A172 (cell line): ENCODE measurements at regions not wholly inside any gene's neighbourhood (a gene's known extent, or its start where the extent isn't known, plus 50 kb on each side); places are given as distances from the start of the nearest gene placed in this dataset.
A peak's percentile ranks its signal among the peaks of the same experiment; 100 is the strongest.
"Not testable (repeated sequence)": the region's sequence is repeated elsewhere in the genome, so short reads cannot be mapped to it uniquely, and the experiment has no call there.

Source experiments
- DNase-seq: peaks from one replicate; pipeline ENCODE4 v3.0.0-alpha.2; 2015; ENCODE audit warnings: low spot score

GRCh38 chr13:50483416-50483815 lies 360.1 kb downstream of the DLEU7 start:
- no peak for DNase-seq

- no peak for DNase-seq
These were observed 358.9 kb downstream of the DLEU7 start for GRCh38 chr13:50484472-50485113.

DNA sequence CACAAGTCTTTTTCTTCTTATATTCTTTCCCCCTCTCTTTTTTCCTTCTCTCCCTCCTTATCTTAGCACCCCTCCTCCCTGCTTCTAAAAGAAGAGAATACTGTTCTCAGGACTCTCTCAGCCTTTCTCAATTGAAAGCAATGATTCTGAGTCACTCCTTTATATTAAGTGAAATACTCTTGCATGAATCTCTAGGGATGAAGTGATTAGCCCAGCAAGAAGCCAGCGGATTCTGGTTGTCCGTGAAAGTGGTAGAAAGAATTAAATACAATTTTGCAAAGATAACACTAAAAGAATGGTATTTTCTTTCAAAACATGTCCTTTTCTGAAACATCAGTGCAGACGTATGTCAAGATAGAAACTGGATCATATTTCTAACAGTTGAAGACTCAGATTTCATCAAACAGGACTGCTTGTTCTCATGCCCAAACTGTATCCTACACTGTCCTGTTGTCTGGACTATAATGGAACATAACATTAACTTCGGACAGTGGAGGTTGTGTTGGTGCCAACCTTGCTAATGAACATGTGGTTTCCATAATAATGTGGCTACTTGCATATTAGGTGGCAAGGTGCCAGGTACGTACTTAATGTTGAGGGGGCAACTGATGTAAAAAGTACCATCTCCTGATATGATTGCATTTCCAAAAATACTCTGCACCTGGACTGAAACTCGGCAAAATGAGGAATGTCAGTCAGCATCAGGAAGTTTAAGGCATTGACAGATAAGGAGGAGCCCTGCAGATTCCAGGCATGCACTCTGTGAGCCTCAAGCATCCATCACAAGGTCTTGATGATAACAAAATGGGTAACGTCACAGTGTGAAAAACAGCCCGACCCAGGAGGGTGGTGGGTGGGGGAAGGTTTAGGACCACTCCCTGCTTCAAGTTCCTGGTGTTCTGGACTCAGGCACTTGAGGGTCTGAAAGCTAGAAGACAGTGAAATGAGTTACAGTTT lies 357.2 kb downstream of the DLEU7 start:
- no peak for DNase-seq

- no peak for DNase-seq
These were observed 349.8 kb downstream of the DLEU7 start for GRCh38 chr13:50493683-50494082.

DNA sequence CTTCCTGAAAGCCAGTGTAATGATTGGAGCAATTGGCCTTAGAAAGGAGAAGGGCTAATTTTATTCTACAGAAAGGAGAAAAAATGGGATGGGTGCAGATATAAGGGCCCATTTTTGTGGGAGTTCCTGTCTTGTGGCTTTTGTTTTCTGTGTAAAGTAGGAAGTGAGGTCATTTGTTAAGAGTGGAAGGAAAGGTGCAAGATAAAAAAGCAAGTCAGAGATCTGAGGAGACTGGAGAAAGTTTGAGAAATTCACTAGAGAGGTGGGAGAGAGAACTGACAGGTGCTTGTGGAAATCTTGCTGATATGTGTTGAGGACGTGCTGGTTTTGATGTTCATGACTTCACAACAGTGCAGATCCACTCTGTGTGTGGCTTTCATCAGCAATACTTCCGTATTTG lies 349.4 kb downstream of the DLEU7 start:
- no peak for DNase-seq

GRCh38 chr13:50503212-50503611 lies 340.3 kb downstream of the DLEU7 start:
- not testable (repeated sequence) for DNase-seq

GRCh38 chr13:50509167-50509566 lies 334.3 kb downstream of the DLEU7 start:
- no peak for DNase-seq

GRCh38 chr13:50509771-50510441 lies 333.6 kb downstream of the DLEU7 start:
- DNase-seq: peak; percentile 79

DNA sequence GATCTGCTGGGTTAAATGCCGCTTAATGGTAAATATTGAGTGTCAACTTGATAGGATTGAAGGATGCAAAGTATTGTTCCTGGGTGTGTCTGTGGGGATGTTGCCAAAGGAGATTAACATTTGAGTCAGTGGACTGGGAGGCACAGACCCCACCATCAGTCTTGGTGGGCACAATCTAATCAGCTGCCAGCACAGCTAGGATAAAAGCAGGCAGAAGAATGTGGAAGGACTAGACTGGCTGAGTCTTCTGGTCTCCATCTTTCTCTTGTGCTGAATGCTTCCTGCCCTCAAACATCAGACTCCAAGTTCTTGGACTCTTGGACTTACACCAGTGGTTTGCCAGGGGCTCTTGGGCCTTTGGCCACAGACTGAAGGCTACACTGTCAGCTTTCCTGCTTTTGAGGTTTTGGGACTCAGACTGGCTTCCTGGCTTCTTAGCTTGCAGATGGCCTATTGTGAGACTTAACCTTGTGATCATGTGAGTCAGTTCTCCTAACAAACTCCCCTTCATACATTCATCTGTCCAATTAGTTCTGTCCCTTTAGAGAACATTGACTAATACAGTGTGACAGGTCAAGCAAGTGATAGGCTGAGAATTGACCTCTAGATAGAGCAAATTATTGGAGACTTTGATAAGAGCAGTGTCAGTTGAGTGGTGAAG lies 332.5 kb downstream of the DLEU7 start:
- DNase-seq: not testable (repeated sequence)

GRCh38 chr13:50511877-50512341 lies 331.6 kb downstream of the DLEU7 start:
- no peak for DNase-seq

GRCh38 chr13:50512474-50513299 lies 330.8 kb downstream of the DLEU7 start:
- peak; percentile 32 for DNase-seq

DNA sequence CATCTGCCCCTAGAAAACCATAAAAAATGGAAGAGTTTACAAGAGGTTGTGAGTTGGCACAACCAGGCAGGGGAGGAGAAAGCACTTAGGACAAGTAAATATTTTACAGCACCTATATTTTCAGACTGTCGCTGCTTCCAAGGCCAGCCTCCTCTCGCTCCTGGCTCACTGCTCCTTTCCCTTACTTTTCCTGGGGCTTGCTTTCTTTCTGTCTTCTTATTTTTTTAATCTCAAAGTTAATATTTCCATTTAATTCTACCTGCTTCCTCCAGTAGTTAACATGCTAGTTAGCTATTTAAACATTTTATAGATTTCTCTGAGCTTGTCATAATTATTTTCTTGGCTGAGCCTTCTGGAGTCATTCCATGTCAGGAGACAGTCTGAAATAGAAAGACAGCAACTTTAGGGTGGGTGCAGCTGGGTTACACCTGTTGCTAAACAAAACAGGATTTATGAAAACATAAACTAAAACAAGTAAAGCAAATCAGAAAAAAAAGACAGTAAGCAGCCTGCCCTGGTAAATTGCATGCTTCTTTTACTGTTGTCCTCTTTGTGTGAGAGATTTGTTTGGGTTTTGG lies 330.1 kb downstream of the DLEU7 start:
- no peak for DNase-seq

DNA sequence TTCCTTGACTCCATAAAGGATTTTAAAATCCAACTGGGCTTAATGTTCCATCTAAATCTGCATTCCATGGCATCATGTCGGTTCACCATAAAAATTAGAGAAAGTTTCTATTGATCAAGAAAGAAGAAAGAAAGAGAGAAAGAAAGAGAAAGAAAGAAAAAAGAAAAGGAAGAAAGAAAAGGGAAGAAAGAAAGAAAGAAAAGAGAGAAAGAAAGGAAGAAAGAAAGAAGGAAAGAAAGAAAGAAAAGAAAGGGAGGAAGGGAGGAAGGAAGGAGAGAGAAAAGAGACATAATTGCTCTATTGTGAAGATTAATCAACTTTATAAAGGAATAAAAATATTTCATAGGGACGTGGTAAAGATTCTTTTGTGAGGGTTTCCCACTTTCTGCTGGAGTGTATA lies 329.2 kb downstream of the DLEU7 start:
- DNase-seq: no peak

- DNase-seq: no peak
These were observed 325.4 kb downstream of the DLEU7 start for GRCh38 chr13:50518131-50518530.

- no peak for DNase-seq
These were observed 324.7 kb downstream of the DLEU7 start for GRCh38 chr13:50518781-50519201.

- DNase-seq: no peak
These were observed 323.6 kb downstream of the DLEU7 start for GRCh38 chr13:50519866-50520265.

- DNase-seq: no peak
These were observed 322.3 kb downstream of the DLEU7 start for GRCh38 chr13:50521006-50521830.

- DNase-seq: no peak
These were observed 321.7 kb downstream of the DLEU7 start for GRCh38 chr13:50521831-50522149.

DNA sequence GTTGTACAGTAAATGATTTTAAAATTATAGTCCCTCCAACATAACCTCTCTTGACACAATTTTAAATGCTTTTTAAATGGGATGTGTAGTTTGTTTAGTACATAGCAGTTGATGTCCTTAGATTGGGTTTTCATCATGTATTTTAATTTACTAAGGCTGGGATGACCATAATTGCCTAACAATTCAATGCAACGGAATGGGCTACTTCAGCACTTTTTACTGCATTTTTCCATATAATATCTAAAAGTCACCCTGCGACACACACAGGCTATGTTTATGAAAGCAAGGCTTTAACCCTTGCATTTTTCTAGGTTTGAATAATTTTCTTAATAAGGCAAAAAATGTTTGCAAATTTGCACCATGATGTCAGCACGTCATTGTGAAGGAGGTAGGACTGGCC lies 321.0 kb downstream of the DLEU7 start:
- DNase-seq: no peak

DNA sequence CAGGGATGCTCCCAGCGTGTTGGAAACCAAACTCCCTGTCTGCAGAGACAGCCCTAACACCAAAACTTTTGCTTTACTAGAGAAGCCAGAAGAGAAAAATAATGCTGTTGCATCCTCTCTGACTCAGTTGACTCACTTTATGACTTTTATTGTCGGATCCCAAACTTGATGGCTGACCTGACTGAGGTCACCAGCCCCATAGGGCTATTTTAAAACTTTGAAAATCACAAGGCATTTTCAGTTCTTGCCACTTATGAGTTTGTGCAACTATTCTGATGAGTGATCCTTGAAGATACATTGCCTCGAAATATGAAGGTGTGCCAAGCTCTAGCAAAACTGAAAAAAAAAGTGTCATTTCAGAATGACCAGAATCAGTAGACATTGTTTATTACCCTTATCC lies 320.2 kb downstream of the DLEU7 start:
- no peak for DNase-seq
